SK-N-SH treated with all-trans-retinoic acid at 6 μM for 48 hours (cell line): ENCODE measurements at regions not wholly inside any gene's neighbourhood (a gene's known extent, or its start where the extent isn't known, plus 50 kb on each side); places are given as distances from the start of the nearest gene placed in this dataset.

ENCODE experiments used
- ATAC-seq: fragments of 200-7000 bp; cut with Tn5 transposase; 3 replicates; pipeline ENCODE4 v1.9.1; 2020; ENCODE audit warnings: mild to moderate bottlenecking, moderate library complexity
- ARNTL ChIP-seq: fragments of 450-650 bp; formaldehyde crosslinking; IDR thresholded peaks from 2 replicates; pipeline ENCODE4 v1.5.0; 2020; ENCODE audit warnings: low read depth, mild to moderate bottlenecking, moderate library complexity, borderline replicate concordance
- BACH2 ChIP-seq: fragments of 250-450 bp; sonication (Bioruptor Pico); IDR thresholded peaks from 2 replicates; pipeline ENCODE4 v1.9.0; 2021; ENCODE audit warnings: mild to moderate bottlenecking, borderline replicate concordance
- CREB5 ChIP-seq: fragments of 250-450 bp; sonication (Bioruptor Pico); IDR thresholded peaks from 2 replicates; pipeline ENCODE4 v1.5.1; 2020; ENCODE audit warnings: low read depth, mild to moderate bottlenecking, moderate library complexity
- CSDC2 ChIP-seq: fragments of 250-450 bp; sonication (Bioruptor Pico); IDR thresholded peaks from 2 replicates; pipeline ENCODE4 v1.5.0; 2020; ENCODE audit warnings: mild to moderate bottlenecking, moderate library complexity
- CSRNP3 ChIP-seq: fragments of 250-450 bp; sonication (Bioruptor Pico); IDR thresholded peaks from 2 replicates; pipeline ENCODE4 v1.5.1; 2021; ENCODE audit warnings: mild to moderate bottlenecking, moderate library complexity
- ESRRG ChIP-seq: fragments of 250-450 bp; sonication (Bioruptor Pico); IDR thresholded peaks from 2 replicates; pipeline ENCODE4 v1.6.1; 2021; ENCODE audit warnings: mild to moderate bottlenecking
- GLIS3 ChIP-seq: fragments of 250-450 bp; sonication (Bioruptor Pico); IDR thresholded peaks from 2 replicates; pipeline ENCODE4 v1.5.0; 2020; ENCODE audit warnings: mild to moderate bottlenecking, moderate library complexity
- ISL1 ChIP-seq: fragments of 250-450 bp; sonication (Bioruptor Pico); IDR thresholded peaks from 2 replicates; pipeline ENCODE4 v2.1.2; 2022; ENCODE audit warnings: mild to moderate bottlenecking, moderate library complexity
- OSR1 ChIP-seq: fragments of 250-450 bp; sonication (Bioruptor Pico); IDR thresholded peaks from 2 replicates; pipeline ENCODE4 v1.8.0; 2022; ENCODE audit warnings: moderate library complexity, mild to moderate bottlenecking, inconsistent platforms
- PATZ1 ChIP-seq: fragments of 250-450 bp; sonication (Bioruptor Pico); IDR thresholded peaks from 2 replicates; pipeline ENCODE4 v1.8.0; 2020; ENCODE audit warnings: mild to moderate bottlenecking, moderate library complexity, borderline replicate concordance
- POU6F1 ChIP-seq: fragments of 250-450 bp; sonication (Bioruptor Pico); IDR thresholded peaks from 2 replicates; pipeline ENCODE4 v1.8.0; 2021; ENCODE audit warnings: low read depth, mild to moderate bottlenecking, moderate library complexity, borderline replicate concordance
- PPARA ChIP-seq: fragments of 250-450 bp; sonication (Bioruptor Pico); IDR thresholded peaks from 2 replicates; pipeline ENCODE4 v1.5.0; 2020; ENCODE audit warnings: mild to moderate bottlenecking, borderline replicate concordance
- RARB ChIP-seq: fragments of 250-450 bp; sonication (Bioruptor Pico); IDR thresholded peaks from 2 replicates; pipeline ENCODE4 v1.8.0; 2021; ENCODE audit warnings: mild to moderate bottlenecking, moderate library complexity
- TCF4 ChIP-seq: fragments of 250-450 bp; sonication (Bioruptor Pico); IDR thresholded peaks from 2 replicates; pipeline ENCODE4 v1.8.0; 2021; ENCODE audit warnings: mild to moderate bottlenecking, moderate library complexity, borderline replicate concordance
- ZC3H10 ChIP-seq: fragments of 250-450 bp; sonication (Bioruptor Pico); IDR thresholded peaks from 2 replicates; pipeline ENCODE4 v1.5.1; 2021; ENCODE audit warnings: mild to moderate bottlenecking, moderate library complexity
- ZFP3 ChIP-seq: fragments of 250-450 bp; sonication (Bioruptor Pico); IDR thresholded peaks from 2 replicates; pipeline ENCODE4 v1.5.0; 2020; ENCODE audit warnings: mild to moderate bottlenecking, moderate library complexity
- ZFP30 ChIP-seq: fragments of 450-650 bp; formaldehyde crosslinking; IDR thresholded peaks from 2 replicates; pipeline ENCODE4 v1.5.0; 2022; ENCODE audit warnings: mild to moderate bottlenecking, moderate library complexity
- ZNF565 ChIP-seq: fragments of 450-650 bp; formaldehyde crosslinking; conservative IDR thresholded peaks from 2 replicates; pipeline ENCODE4 v1.5.0; 2020; ENCODE audit warnings: low read depth, mild to moderate bottlenecking, moderate library complexity
- ZNF70 ChIP-seq: fragments of 450-650 bp; formaldehyde crosslinking; IDR thresholded peaks from 2 replicates; pipeline ENCODE4 v1.5.0; 2020; ENCODE audit warnings: mild to moderate bottlenecking, moderate library complexity
- ZNF8 ChIP-seq: fragments of 450-650 bp; formaldehyde crosslinking; IDR thresholded peaks from 2 replicates; pipeline ENCODE4 v1.5.0; 2020; ENCODE audit warnings: mild to moderate bottlenecking, moderate library complexity

GRCh38 chr6:169045486-169045885 is 208.2 kb downstream of the THBS2 start:
- ATAC-seq: no peak
- TF ChIP-seq PATZ1 (CRISPR knock-in tag) (no peak), ZC3H10 (no peak), BACH2 (no peak), ESRRG (CRISPR knock-in tag) (no peak), POU6F1 (CRISPR knock-in tag) (no peak), GLIS3 (no peak)

GRCh38 chr6:169044381-169045230 is 209.0 kb downstream of the THBS2 start:
- TF ChIP-seq ZNF70 (CRISPR knock-in tag) (no peak), OSR1 (no peak), ZC3H10 (no peak), GLIS3 (no peak), ZFP3 (CRISPR knock-in tag) (no peak), CSDC2 (CRISPR knock-in tag) (no peak), ZFP30 (CRISPR knock-in tag) (no peak), TCF4 (CRISPR knock-in tag) (no peak), CSRNP3 (no peak), PATZ1 (CRISPR knock-in tag) (no peak), ARNTL (CRISPR knock-in tag) (no peak), RARB (CRISPR knock-in tag) (no peak)
- ATAC-seq: no peak

- no peak for TF ChIP-seq ISL1 (CRISPR knock-in tag)
- TF ChIP-seq RARB (CRISPR knock-in tag): no peak
- no peak for TF ChIP-seq CSRNP3
- TF ChIP-seq CSDC2 (CRISPR knock-in tag): no peak
- TF ChIP-seq CREB5 (CRISPR knock-in tag): no peak
- ATAC-seq: no peak
These were observed 211.6 kb downstream of the THBS2 start for GRCh38 chr6:169042061-169042460.

DNA sequence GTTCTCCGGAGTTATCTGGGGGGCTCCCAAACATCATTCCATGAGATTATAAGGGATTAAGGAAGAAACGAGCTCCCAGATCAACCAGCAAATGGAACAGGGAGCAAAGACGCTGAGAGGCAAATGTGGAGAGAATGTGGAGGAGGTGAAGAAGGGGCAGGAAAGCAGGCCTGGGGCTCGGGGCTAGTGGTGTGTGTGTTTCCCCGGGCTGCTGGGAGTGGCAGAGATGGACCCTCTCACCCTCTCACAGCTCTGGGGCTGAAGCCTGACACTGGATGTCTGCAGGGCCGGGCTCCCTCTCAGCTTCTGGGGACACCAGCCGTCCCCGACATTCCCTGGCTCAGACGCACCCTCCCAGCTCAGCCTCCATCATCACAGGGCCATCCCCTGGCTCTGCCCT is 212.6 kb downstream of the THBS2 start:
- no peak for ATAC-seq
- no peak for TF ChIP-seq CREB5 (CRISPR knock-in tag)
- TF ChIP-seq ZNF565 (CRISPR knock-in tag): no peak
- no peak for TF ChIP-seq ZNF8
- TF ChIP-seq PPARA: no peak
- TF ChIP-seq PATZ1 (CRISPR knock-in tag): no peak
- TF ChIP-seq CSDC2 (CRISPR knock-in tag): no peak
- TF ChIP-seq OSR1: no peak
- no peak for TF ChIP-seq ZNF70 (CRISPR knock-in tag)
- no peak for TF ChIP-seq ISL1 (CRISPR knock-in tag)
- no peak for TF ChIP-seq CSRNP3
